Endothelial cell (in vitro differentiated cells): ENCODE measurements at regions not wholly inside any gene's neighbourhood (a gene's known extent, or its start where the extent isn't known, plus 50 kb on each side); places are given as distances from the start of the nearest gene placed in this dataset.
"Not testable (repeated sequence)": the region's sequence is repeated elsewhere in the genome, so short reads cannot be mapped to it uniquely, and the experiment has no call there.

ENCODE experiments used
- DNase-seq: peaks from one replicate; pipeline ENCODE4 v3.0.0; 2021; ENCODE audit warnings: low spot score
- H3K27ac Mint-ChIP-seq: one replicate; pipeline ENCODE4 v1.8.0; 2021; ENCODE audit warnings: mixed read lengths, inconsistent platforms; ENCODE audit not compliant: unreplicated experiment
- H3K27me3 Mint-ChIP-seq: one replicate; pipeline ENCODE4 v1.8.0; 2021; ENCODE audit warnings: mild to moderate bottlenecking, moderate library complexity, mixed read lengths, inconsistent platforms; ENCODE audit not compliant: unreplicated experiment
- H3K36me3 Mint-ChIP-seq: one replicate; pipeline ENCODE4 v1.8.0; 2021; ENCODE audit warnings: mild to moderate bottlenecking, low read depth, mixed read lengths, inconsistent platforms; ENCODE audit not compliant: unreplicated experiment
- H3K4me1 Mint-ChIP-seq: one replicate; pipeline ENCODE4 v1.8.0; 2021; ENCODE audit warnings: mild to moderate bottlenecking, mixed read lengths, inconsistent platforms; ENCODE audit not compliant: unreplicated experiment
- H3K4me3 Mint-ChIP-seq: one replicate; pipeline ENCODE4 v1.8.0; 2021; ENCODE audit warnings: mild to moderate bottlenecking, mixed read lengths, inconsistent platforms; ENCODE audit not compliant: unreplicated experiment
- H3K9me3 Mint-ChIP-seq: one replicate; pipeline ENCODE4 v1.8.0; 2021; ENCODE audit warnings: mixed read lengths, inconsistent platforms; ENCODE audit not compliant: unreplicated experiment
- CTCF ChIP-seq: fragments of 200-600 bp; sonication (generic); IDR thresholded peaks from one replicate; pipeline ENCODE4 v1.5.0; 2021; ENCODE audit warnings: antibody characterized with exemption; ENCODE audit not compliant: unreplicated experiment

- H3K27me3 Mint-ChIP-seq: no peaks in the 10 kb centered on the region
These were observed 614.8 kb upstream of the SOX9 start for GRCh38 chr17:71505981-71506380.

GRCh38 chr17:71511266-71511995, 609.4 kb upstream of the SOX9 start:
- no peak for TF ChIP-seq CTCF
- H3K36me3 Mint-ChIP-seq: no peaks in the 10 kb centered on the region
- DNase-seq: no peak
- H3K27me3 Mint-ChIP-seq: peaks cover 3% of the 10 kb centered on the region
- no peaks in the 10 kb centered on the region for H3K4me1 Mint-ChIP-seq
- no peak overlapping the region for H3K4me3 Mint-ChIP-seq
- no peaks in the 10 kb centered on the region for H3K9me3 Mint-ChIP-seq
- no peak overlapping the region for H3K27ac Mint-ChIP-seq

More at GRCh38 chr17:71505981-71506380, 614.8 kb upstream of the SOX9 start:
- no peaks in the 10 kb centered on the region for H3K9me3 Mint-ChIP-seq
- no peak overlapping the region for H3K27ac Mint-ChIP-seq
- no peak for DNase-seq
- no peak overlapping the region for H3K4me3 Mint-ChIP-seq
- no peaks in the 10 kb centered on the region for H3K4me1 Mint-ChIP-seq
- H3K36me3 Mint-ChIP-seq: no peaks in the 10 kb centered on the region
- no peak for TF ChIP-seq CTCF

GRCh38 chr17:71513725-71514124, 607.1 kb upstream of the SOX9 start:
- H3K4me3 Mint-ChIP-seq, DNase-seq, H3K9me3 Mint-ChIP-seq, H3K4me1 Mint-ChIP-seq, H3K27me3 Mint-ChIP-seq, H3K27ac Mint-ChIP-seq, H3K36me3 Mint-ChIP-seq: not testable (repeated sequence)

DNA sequence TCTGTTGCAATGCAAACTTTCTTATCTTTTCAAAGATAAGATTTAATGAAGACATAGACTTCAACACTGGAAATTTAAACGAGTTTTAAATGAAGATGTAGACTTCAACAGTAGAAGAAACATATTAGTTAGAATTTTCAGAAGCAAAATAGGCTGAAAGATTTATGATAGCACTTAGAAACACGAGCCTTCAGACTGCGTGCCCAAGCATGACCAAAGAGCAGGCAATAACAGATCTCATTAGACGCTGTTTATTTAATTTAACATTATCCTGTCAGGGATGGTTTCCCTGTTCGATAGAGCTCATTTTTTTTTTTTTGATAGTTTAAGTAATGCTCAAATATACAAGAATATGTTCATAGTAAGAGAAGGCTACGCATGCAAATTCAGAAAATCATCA, 604.7 kb upstream of the SOX9 start:
- Mint-ChIP-seq H3K4me3 (no peak overlapping the region), H3K27me3 (peaks cover 3% of the 10 kb centered on the region), H3K4me1 (no peaks in the 10 kb centered on the region), H3K9me3 (no peaks in the 10 kb centered on the region), H3K27ac (no peak overlapping the region), H3K36me3 (no peaks in the 10 kb centered on the region)
- no peak for DNase-seq
- TF ChIP-seq CTCF: no peak

DNA sequence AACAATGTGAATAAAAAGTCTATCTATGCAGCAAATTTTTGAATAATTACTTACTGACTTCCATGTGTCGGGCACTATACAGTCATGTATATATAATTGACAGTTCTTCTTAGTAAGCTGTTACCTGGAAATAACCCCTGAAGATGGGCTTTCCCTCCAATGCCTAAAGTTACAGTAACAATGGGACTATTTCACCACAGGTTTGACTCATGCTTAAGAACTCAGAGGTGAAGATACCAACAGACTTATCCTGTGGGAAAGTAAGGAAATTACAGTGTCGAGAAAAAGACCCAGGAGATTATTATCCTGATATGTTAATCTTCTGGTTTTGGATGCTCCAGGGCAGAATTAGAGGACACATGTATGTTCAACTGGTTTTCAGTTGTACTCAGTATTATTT, 601.5 kb upstream of the SOX9 start:
- no peak for TF ChIP-seq CTCF
- H3K4me1 Mint-ChIP-seq: no peaks in the 10 kb centered on the region
- H3K36me3 Mint-ChIP-seq: no peaks in the 10 kb centered on the region
- DNase-seq: no peak
- H3K27me3 Mint-ChIP-seq: peaks cover 3% of the 10 kb centered on the region
- H3K4me3 Mint-ChIP-seq: no peak overlapping the region
- H3K9me3 Mint-ChIP-seq: no peaks in the 10 kb centered on the region
- H3K27ac Mint-ChIP-seq: no peak overlapping the region
